WTC11 (cell line): ENCODE measurements at regions not wholly inside any gene's neighbourhood (a gene's known extent, or its start where the extent isn't known, plus 50 kb on each side); places are given as distances from the start of the nearest gene placed in this dataset.

Experiments used
- ATAC-seq: fragments of 200-7000 bp; cut with Tn5 transposase; 2 replicates; pipeline ENCODE4 v1.10.0; 2021; ENCODE audit warnings: mild to moderate bottlenecking, moderate library complexity
- CTCF ChIA-PET: fragments of 300-600 bp; sonication (Branson Sonifier 250); formaldehyde crosslinking; loops from one replicate; lab custom pipeline; 2021; ENCODE audit warnings: antibody characterized with exemption; lab: Charles Lee
- POLR2A ChIA-PET: fragments of 350-600 bp; sonication (Branson Sonifier 250); formaldehyde crosslinking; loops from one replicate; lab custom pipeline; 2021; ENCODE audit warnings: antibody characterized with exemption; lab: Charles Lee
- DNase-seq: peaks from one replicate; pipeline ENCODE4 v3.0.0; 2021; ENCODE audit warnings: low spot score
- H3K27ac Mint-ChIP-seq: 2 replicates; pipeline ENCODE4 v1.8.0; 2021; ENCODE audit warnings: mixed read lengths
- H3K27me3 Mint-ChIP-seq: 2 replicates; pipeline ENCODE4 v1.8.0; 2021; ENCODE audit warnings: low read depth, mild to moderate bottlenecking, moderate library complexity, mixed read lengths
- H3K36me3 Mint-ChIP-seq: 2 replicates; pipeline ENCODE4 v1.8.0; 2021; ENCODE audit warnings: mixed read lengths
- H3K4me1 Mint-ChIP-seq: 2 replicates; pipeline ENCODE4 v1.8.0; 2022; ENCODE audit warnings: mixed read lengths
- H3K4me3 Mint-ChIP-seq: 2 replicates; pipeline ENCODE4 v1.8.0; 2021; ENCODE audit warnings: mild to moderate bottlenecking, moderate library complexity, mixed read lengths
- H3K9me3 Mint-ChIP-seq: 2 replicates; pipeline ENCODE4 v1.8.0; 2021; ENCODE audit warnings: mixed read lengths
- MYBL2 ChIP-seq: sonication (generic); formaldehyde crosslinking; IDR thresholded peaks from 2 replicates; pipeline ENCODE4 v1.8.1; 2023; ENCODE audit warnings: mild to moderate bottlenecking, moderate library complexity, missing genetic modification reagents
- NFATC4 ChIP-seq: fragments of 250-450 bp; sonication (Bioruptor Pico); IDR thresholded peaks from 2 replicates; pipeline ENCODE4 v1.9.0; 2021; ENCODE audit warnings: mild to moderate bottlenecking
- SMAD3 ChIP-seq: sonication (generic); formaldehyde crosslinking; IDR thresholded peaks from 2 replicates; pipeline ENCODE4 v1.8.0; 2022; ENCODE audit warnings: missing genetic modification reagents, mild to moderate bottlenecking, borderline replicate concordance
- SP1 ChIP-seq: sonication (generic); formaldehyde crosslinking; conservative IDR thresholded peaks from 2 replicates; pipeline ENCODE4 v1.8.1; 2022; ENCODE audit warnings: missing genetic modification reagents
- ZNF396 ChIP-seq: fragments of 250-450 bp; sonication (Bioruptor Pico); IDR thresholded peaks from 2 replicates; pipeline ENCODE4 v1.8.0; 2021; ENCODE audit warnings: mild to moderate bottlenecking, moderate library complexity, borderline replicate concordance
- ZNF423 ChIP-seq: fragments of 250-450 bp; sonication (Bioruptor Pico); IDR thresholded peaks from 2 replicates; pipeline ENCODE4 v2.1.2; 2022; ENCODE audit warnings: mild to moderate bottlenecking, moderate library complexity
- TF ChIP-seq, protein P1 (sequence below): sonication (generic); formaldehyde crosslinking; IDR thresholded peaks from 2 replicates; pipeline ENCODE4 v1.8.1; 2022; ENCODE audit warnings: missing genetic modification reagents, borderline replicate concordance
- TF ChIP-seq, protein P2 (sequence below): sonication (generic); formaldehyde crosslinking; IDR thresholded peaks from 2 replicates; pipeline ENCODE4 v1.8.1; 2022; ENCODE audit warnings: mild to moderate bottlenecking, moderate library complexity, missing genetic modification reagents
- TF ChIP-seq, protein P3 (sequence below): sonication (generic); formaldehyde crosslinking; IDR thresholded peaks from 2 replicates; pipeline ENCODE4 v1.8.1; 2023; ENCODE audit warnings: mild to moderate bottlenecking, missing genetic modification reagents, moderate library complexity
- TF ChIP-seq, protein P4 (sequence below): sonication (generic); formaldehyde crosslinking; IDR thresholded peaks from 2 replicates; pipeline ENCODE4 v1.8.1; 2023; ENCODE audit warnings: mild to moderate bottlenecking, missing genetic modification reagents, moderate library complexity
- TF ChIP-seq, protein P5 (sequence below): sonication (generic); formaldehyde crosslinking; IDR thresholded peaks from 2 replicates; pipeline ENCODE4 v1.8.1; 2022; ENCODE audit warnings: low read depth, missing genetic modification reagents, borderline replicate concordance
- TF ChIP-seq, protein P6 (sequence below): sonication (generic); formaldehyde crosslinking; IDR thresholded peaks from 2 replicates; pipeline ENCODE4 v1.8.0; 2023; ENCODE audit warnings: mild to moderate bottlenecking, missing genetic modification reagents
- TF ChIP-seq, protein P7 (sequence below): sonication (generic); formaldehyde crosslinking; IDR thresholded peaks from 2 replicates; pipeline ENCODE4 v1.8.0; 2023; ENCODE audit warnings: missing genetic modification reagents
- TF ChIP-seq, protein P8 (sequence below): fragments of 250-450 bp; sonication (Bioruptor Pico); conservative IDR thresholded peaks from 2 replicates; pipeline ENCODE4 v1.9.0; 2021; ENCODE audit warnings: mild to moderate bottlenecking
- TF ChIP-seq, protein P9 (sequence below): sonication (generic); formaldehyde crosslinking; IDR thresholded peaks from 2 replicates; pipeline ENCODE4 v1.8.1; 2022; ENCODE audit warnings: low read depth, mild to moderate bottlenecking, moderate library complexity, missing genetic modification reagents, borderline replicate concordance

DNA sequence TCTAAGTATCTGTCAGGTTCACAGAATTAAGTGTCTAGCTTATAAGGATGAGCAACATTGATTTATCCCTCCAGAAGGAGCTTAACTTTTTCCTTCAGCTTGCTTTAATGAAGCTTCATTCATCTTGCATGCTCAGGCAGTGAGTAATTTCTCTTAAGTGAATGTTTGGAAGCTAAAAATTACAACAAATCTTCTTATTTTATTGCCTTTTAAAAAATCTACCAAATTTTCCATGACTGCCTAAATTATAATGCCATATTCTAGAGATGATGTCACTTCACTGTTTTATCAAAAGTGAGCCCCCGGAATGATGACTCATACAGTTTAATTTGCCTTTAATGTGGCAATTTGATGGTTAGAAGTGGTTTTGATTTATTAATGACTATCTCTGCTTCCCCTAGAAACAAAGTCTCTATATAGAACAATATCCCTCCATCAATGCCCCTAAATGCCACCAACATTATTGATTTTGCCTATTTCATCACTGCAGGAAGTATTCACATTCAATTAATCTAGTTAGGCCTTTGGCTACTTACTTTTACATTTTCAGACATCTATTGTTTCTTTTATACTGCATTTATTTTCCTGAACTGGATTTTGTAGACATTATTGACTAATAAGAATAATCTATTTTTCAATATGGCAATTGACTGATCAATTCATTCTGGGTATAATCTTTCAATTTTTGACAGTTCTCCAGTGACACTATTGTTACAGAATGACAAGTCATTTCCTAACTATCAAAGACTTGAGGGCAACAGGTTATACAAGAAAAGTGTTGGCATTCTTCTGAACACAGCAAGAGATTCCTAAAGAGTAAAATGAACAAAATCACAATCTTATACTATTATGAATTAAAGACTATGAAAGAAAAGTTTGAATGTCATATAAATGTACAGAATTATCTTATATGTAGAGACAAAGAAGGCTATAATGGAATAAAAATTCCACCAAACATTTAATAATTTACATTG, 139.3 kb upstream of the ODAD2 start:
- Mint-ChIP-seq H3K4me3 (no peak overlapping the region), H3K36me3 (peaks cover 19% of the 10 kb centered on the region), H3K4me1 (no peaks in the 10 kb centered on the region), H3K9me3 (peaks cover 31% of the 10 kb centered on the region), H3K27me3 (no peaks in the 10 kb centered on the region), H3K27ac (no peak overlapping the region)
- ChIA-PET POLR2A (no interaction called here), CTCF (no interaction called here)
- no peak for TF ChIP-seq SMAD3 (CRISPR knock-in tag)
- no peak for TF ChIP-seq ZNF396 (CRISPR knock-in tag)
- ATAC-seq = no peak
- no peak for DNase-seq

DNA sequence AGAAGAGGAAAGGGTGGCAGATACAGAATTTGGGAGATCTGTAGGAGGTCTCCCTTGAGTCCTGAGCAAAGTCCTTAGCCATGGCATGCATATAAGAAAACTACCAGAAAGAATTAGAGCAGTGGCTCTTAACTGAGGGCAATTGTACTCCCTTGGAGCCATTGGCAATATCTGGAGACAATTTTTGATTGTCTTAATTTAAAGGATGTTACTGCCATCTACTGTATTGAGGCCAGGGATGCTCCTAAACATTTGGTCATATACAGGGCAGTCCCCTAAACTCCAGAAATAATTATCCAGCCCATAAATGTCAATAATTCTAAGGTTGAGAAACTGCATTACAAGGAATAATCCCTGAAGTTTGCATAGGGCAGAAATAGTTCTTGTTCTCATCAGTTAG, 136.4 kb upstream of the ODAD2 start:
- Mint-ChIP-seq H3K4me1 (no peaks in the 10 kb centered on the region), H3K9me3 (peaks cover 35% of the 10 kb centered on the region), H3K36me3 (peaks cover 20% of the 10 kb centered on the region), H3K4me3 (no peak overlapping the region), H3K27me3 (no peaks in the 10 kb centered on the region), H3K27ac (no peak overlapping the region)
- ATAC-seq (no peak), DNase-seq (no peak)
- CTCF ChIA-PET = no interaction called here
- POLR2A ChIA-PET = no interaction called here
- TF ChIP-seq, protein P1, sequence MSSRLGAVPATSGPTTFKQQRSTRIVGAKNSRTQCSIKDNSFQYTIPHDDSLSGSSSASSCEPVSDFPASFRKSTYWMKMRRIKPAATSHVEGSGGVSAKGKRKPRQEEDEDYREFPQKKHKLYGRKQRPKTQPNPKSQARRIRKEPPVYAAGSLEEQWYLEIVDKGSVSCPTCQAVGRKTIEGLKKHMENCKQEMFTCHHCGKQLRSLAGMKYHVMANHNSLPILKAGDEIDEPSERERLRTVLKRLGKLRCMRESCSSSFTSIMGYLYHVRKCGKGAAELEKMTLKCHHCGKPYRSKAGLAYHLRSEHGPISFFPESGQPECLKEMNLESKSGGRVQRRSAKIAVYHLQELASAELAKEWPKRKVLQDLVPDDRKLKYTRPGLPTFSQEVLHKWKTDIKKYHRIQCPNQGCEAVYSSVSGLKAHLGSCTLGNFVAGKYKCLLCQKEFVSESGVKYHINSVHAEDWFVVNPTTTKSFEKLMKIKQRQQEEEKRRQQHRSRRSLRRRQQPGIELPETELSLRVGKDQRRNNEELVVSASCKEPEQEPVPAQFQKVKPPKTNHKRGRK (CRISPR knock-in tag) = no peak
- TF ChIP-seq, protein P2, sequence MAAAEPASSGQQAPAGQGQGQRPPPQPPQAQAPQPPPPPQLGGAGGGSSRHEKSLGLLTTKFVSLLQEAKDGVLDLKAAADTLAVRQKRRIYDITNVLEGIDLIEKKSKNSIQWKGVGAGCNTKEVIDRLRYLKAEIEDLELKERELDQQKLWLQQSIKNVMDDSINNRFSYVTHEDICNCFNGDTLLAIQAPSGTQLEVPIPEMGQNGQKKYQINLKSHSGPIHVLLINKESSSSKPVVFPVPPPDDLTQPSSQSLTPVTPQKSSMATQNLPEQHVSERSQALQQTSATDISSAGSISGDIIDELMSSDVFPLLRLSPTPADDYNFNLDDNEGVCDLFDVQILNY (CRISPR knock-in tag) = no peak
- TF ChIP-seq, protein P3, sequence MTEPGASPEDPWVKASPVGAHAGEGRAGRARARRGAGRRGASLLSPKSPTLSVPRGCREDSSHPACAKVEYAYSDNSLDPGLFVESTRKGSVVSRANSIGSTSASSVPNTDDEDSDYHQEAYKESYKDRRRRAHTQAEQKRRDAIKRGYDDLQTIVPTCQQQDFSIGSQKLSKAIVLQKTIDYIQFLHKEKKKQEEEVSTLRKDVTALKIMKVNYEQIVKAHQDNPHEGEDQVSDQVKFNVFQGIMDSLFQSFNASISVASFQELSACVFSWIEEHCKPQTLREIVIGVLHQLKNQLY = no peak
- no peak for TF ChIP-seq MYBL2 (CRISPR knock-in tag)

DNA sequence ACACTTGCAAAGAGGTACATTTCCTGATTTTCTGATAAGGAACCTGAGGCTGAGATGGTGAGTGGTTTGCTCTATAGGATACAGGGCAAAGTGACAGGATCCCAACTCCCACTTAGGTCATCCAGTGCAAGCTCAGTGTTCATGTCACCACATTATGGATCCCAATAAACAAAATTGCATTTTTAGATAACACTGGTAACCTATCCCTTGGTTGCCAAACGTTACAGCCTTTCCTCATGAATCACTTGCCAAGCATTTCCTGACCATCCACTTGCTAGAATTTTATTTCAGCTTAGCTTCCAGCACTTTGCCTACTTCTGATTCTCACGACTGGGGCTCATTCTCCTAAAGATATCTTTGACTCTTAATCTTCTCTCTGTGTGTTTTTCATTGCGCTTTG, 131.4 kb upstream of the ODAD2 start:
- no peaks in the 10 kb centered on the region for H3K4me1 Mint-ChIP-seq
- peaks cover 18% of the 10 kb centered on the region for H3K36me3 Mint-ChIP-seq
- DNase-seq = no peak
- CTCF ChIA-PET = no interaction called here
- H3K4me3 Mint-ChIP-seq = no peak overlapping the region
- no peak for ATAC-seq
- no peaks in the 10 kb centered on the region for H3K27me3 Mint-ChIP-seq
- POLR2A ChIA-PET = no interaction called here
- H3K9me3 Mint-ChIP-seq = peaks cover 39% of the 10 kb centered on the region
- TF ChIP-seq, protein P4, sequence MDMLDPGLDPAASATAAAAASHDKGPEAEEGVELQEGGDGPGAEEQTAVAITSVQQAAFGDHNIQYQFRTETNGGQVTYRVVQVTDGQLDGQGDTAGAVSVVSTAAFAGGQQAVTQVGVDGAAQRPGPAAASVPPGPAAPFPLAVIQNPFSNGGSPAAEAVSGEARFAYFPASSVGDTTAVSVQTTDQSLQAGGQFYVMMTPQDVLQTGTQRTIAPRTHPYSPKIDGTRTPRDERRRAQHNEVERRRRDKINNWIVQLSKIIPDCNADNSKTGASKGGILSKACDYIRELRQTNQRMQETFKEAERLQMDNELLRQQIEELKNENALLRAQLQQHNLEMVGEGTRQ (CRISPR knock-in tag) = no peak
- TF ChIP-seq ZNF396 (CRISPR knock-in tag) (no peak), SP1 (CRISPR knock-in tag) (no peak), MYBL2 (CRISPR knock-in tag) (no peak), ZNF423 (no peak), NFATC4 (CRISPR knock-in tag) (no peak)
- TF ChIP-seq, protein P5, sequence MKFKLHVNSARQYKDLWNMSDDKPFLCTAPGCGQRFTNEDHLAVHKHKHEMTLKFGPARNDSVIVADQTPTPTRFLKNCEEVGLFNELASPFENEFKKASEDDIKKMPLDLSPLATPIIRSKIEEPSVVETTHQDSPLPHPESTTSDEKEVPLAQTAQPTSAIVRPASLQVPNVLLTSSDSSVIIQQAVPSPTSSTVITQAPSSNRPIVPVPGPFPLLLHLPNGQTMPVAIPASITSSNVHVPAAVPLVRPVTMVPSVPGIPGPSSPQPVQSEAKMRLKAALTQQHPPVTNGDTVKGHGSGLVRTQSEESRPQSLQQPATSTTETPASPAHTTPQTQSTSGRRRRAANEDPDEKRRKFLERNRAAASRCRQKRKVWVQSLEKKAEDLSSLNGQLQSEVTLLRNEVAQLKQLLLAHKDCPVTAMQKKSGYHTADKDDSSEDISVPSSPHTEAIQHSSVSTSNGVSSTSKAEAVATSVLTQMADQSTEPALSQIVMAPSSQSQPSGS (CRISPR knock-in tag) = no peak
- TF ChIP-seq, protein P6, sequence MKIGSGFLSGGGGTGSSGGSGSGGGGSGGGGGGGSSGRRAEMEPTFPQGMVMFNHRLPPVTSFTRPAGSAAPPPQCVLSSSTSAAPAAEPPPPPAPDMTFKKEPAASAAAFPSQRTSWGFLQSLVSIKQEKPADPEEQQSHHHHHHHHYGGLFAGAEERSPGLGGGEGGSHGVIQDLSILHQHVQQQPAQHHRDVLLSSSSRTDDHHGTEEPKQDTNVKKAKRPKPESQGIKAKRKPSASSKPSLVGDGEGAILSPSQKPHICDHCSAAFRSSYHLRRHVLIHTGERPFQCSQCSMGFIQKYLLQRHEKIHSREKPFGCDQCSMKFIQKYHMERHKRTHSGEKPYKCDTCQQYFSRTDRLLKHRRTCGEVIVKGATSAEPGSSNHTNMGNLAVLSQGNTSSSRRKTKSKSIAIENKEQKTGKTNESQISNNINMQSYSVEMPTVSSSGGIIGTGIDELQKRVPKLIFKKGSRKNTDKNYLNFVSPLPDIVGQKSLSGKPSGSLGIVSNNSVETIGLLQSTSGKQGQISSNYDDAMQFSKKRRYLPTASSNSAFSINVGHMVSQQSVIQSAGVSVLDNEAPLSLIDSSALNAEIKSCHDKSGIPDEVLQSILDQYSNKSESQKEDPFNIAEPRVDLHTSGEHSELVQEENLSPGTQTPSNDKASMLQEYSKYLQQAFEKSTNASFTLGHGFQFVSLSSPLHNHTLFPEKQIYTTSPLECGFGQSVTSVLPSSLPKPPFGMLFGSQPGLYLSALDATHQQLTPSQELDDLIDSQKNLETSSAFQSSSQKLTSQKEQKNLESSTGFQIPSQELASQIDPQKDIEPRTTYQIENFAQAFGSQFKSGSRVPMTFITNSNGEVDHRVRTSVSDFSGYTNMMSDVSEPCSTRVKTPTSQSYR (CRISPR knock-in tag) = no peak
- TF ChIP-seq, protein P7, sequence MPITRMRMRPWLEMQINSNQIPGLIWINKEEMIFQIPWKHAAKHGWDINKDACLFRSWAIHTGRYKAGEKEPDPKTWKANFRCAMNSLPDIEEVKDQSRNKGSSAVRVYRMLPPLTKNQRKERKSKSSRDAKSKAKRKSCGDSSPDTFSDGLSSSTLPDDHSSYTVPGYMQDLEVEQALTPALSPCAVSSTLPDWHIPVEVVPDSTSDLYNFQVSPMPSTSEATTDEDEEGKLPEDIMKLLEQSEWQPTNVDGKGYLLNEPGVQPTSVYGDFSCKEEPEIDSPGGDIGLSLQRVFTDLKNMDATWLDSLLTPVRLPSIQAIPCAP = no peak
- TF ChIP-seq, protein P8, sequence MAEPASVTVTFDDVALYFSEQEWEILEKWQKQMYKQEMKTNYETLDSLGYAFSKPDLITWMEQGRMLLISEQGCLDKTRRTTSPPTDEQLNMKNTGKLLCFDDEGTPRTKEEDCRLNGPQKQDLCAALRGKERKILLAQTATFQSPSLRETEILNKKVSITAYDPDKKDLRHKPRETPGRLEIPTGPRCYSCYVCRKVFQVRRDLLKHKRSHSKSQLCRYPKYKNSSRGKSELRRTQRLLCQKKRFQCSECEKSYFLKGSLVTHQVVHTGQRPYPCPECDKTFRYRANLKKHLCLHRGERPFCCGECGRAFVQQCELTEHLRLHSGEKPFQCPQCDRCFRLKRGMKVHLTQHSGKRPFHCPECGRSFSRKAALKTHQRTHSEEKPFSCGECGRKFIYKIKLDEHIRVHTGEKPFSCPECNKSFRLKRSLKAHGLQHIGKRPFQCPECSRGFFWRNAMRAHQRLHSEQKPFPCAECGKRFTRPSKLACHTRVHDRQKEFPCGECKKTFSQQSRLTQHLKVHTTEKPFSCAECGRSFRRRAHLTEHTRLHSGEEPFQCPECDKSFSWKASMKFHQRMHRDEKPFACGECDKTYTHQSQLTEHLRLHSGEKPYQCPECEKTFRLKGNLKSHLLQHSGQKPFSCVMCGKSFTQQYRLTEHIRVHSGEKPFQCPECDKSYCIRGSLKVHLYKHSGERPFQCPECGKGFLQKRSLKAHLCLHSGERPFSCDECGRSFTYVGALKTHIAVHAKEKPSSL (CRISPR knock-in tag) = no peak
- TF ChIP-seq, protein P9, sequence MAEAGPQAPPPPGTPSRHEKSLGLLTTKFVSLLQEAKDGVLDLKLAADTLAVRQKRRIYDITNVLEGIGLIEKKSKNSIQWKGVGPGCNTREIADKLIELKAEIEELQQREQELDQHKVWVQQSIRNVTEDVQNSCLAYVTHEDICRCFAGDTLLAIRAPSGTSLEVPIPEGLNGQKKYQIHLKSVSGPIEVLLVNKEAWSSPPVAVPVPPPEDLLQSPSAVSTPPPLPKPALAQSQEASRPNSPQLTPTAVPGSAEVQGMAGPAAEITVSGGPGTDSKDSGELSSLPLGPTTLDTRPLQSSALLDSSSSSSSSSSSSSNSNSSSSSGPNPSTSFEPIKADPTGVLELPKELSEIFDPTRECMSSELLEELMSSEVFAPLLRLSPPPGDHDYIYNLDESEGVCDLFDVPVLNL (CRISPR knock-in tag) = no peak
- no peak overlapping the region for H3K27ac Mint-ChIP-seq
